ENCODE measurements at regions not wholly inside any gene's neighbourhood (a gene's known extent, or its start where the extent isn't known, plus 50 kb on each side); places are given as distances from the start of the nearest gene placed in this dataset.

DNA sequence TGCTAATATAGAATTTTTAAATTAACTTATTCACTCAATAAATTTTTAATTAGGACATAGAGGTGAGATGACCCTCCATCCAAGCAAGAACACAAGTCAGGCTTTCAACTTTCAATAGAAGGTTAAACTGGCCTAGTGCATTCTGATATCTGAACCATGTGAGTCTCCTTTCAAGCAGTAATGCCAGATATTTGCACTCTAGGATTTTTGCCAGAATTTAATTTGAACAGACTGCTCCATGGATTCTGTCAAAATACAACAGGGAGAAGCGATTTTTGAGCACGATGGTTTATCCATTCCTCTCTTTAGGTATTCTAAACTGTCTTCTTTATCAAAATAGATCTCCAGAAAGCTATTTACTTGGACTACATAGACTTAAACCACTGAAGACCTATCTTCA, 72.0 kb upstream of the DCLK2 start (continued):
- TF ChIP-seq REST (IDR thresholded peaks at IDR 0.05; ENCODE audit: borderline replicate concordance): no peak
- TF ChIP-seq REST (CRISPR knock-in tag; IDR thresholded peaks at IDR 0.05; ENCODE audit: low read depth): no peak
- TF ChIP-seq FOXJ3 (CRISPR knock-in tag; IDR thresholded peaks at IDR 0.05): no peak
- TF ChIP-seq EGR1 (conservative IDR thresholded peaks at IDR 0.05): no peak
- no peak for TF ChIP-seq TBL1XR1 (IDR thresholded peaks at IDR 0.05; ENCODE audit: low read length in 2 of 2)
- no peak for TF ChIP-seq SOX6 (IDR thresholded peaks at IDR 0.05)

Data from K562 (cell line).